HepG2 (cell line): ENCODE measurements at regions not wholly inside any gene's neighbourhood (a gene's known extent, or its start where the extent isn't known, plus 50 kb on each side); places are given as distances from the start of the nearest gene placed in this dataset.

ENCODE experiments used
- CEBPG ChIP-seq: IDR thresholded peaks from 2 replicates; pipeline ENCODE4 v1.6.1; 2016
- CREM ChIP-seq, 2 experiments: sonication (generic) in 1 of 2; formaldehyde crosslinking in 1 of 2; IDR thresholded peaks; 2 replicates each; pipeline versions ENCODE4 v1.4.0 to v1.6.1; 2016 to 2020; ENCODE audit warnings: antibody characterized with exemption in 1 of 2, mild to moderate bottlenecking in 1 of 2, missing genetic modification reagents in 1 of 2
- GABPA ChIP-seq, 2 experiments: IDR thresholded peaks; 2 replicates each; pipeline ENCODE4 v1.6.1; 2011 to 2016; ENCODE audit warnings: low read depth in 2 of 2, low read length in 1 of 2, missing biosample characterization in 1 of 2, missing genetic modification characterization in 1 of 2
- RAD21 ChIP-seq: fragments of 450-650 bp; formaldehyde crosslinking; IDR thresholded peaks from 2 replicates; pipeline ENCODE4 v1.5.0; 2020; ENCODE audit warnings: mild to moderate bottlenecking
- RARA ChIP-seq: IDR thresholded peaks from 2 replicates; pipeline ENCODE4 v1.6.1; 2016; ENCODE audit warnings: missing genetic modification reagents, missing compliant biosample characterization
- RELA ChIP-seq: sonication (generic); formaldehyde crosslinking; IDR thresholded peaks from 2 replicates; pipeline ENCODE4 v1.4.0; 2020; ENCODE audit warnings: missing genetic modification reagents
- TRIM24 ChIP-seq: sonication (generic); formaldehyde crosslinking; IDR thresholded peaks from 2 replicates; pipeline ENCODE4 v1.8.0; 2022; ENCODE audit warnings: mild to moderate bottlenecking, missing genetic modification reagents
- ZNF441 ChIP-seq: sonication (generic); formaldehyde crosslinking; IDR thresholded peaks from 2 replicates; pipeline ENCODE4 v1.7.0; 2021; ENCODE audit warnings: missing genetic modification reagents, borderline replicate concordance
- TF ChIP-seq, protein P1 (sequence below): sonication (generic); formaldehyde crosslinking; IDR thresholded peaks from 2 replicates; pipeline ENCODE4 v1.4.0; 2020; ENCODE audit warnings: missing genetic modification reagents

DNA sequence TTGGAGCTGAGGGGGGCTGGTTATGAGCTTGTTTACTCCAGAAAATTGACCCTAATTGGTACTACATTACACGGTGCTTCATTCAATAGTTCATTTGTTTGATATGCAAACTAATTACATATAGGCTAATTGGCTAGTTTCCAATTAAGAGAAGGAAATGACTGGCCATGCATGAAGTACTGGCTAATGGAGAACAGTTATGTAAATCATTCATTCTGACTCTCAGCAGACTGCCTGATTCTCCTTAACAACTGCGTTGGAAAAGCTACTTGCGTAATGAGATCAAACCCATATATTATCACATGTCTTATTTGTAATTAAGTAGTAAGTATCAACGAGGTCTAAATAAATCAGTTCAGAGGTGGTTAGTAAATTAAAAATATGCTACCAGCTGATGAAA is 81.8 kb upstream of the CTTNBP2 start:
- TF ChIP-seq CREM (IDR thresholded peaks at IDR 0.05) (no peak), CREM (CRISPR knock-in tag; IDR thresholded peaks at IDR 0.05) (no peak), RARA (CRISPR knock-in tag) (no peak), TRIM24 (CRISPR knock-in tag) (no peak), RAD21 (CRISPR knock-in tag) (no peak), GABPA (IDR thresholded peaks at IDR 0.05; ENCODE audit: low read depth, low read length) (no peak), GABPA (CRISPR knock-in tag; IDR thresholded peaks at IDR 0.05; ENCODE audit: low read depth) (no peak), RELA (CRISPR knock-in tag) (no peak), CEBPG (CRISPR knock-in tag) (no peak), ZNF441 (CRISPR knock-in tag) (no peak)
- TF ChIP-seq, protein P1, sequence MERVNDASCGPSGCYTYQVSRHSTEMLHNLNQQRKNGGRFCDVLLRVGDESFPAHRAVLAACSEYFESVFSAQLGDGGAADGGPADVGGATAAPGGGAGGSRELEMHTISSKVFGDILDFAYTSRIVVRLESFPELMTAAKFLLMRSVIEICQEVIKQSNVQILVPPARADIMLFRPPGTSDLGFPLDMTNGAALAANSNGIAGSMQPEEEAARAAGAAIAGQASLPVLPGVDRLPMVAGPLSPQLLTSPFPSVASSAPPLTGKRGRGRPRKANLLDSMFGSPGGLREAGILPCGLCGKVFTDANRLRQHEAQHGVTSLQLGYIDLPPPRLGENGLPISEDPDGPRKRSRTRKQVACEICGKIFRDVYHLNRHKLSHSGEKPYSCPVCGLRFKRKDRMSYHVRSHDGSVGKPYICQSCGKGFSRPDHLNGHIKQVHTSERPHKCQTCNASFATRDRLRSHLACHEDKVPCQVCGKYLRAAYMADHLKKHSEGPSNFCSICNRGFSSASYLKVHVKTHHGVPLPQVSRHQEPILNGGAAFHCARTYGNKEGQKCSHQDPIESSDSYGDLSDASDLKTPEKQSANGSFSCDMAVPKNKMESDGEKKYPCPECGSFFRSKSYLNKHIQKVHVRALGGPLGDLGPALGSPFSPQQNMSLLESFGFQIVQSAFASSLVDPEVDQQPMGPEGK (CRISPR knock-in tag): no peak
